ENCODE measurements at regions not wholly inside any gene's neighbourhood (a gene's known extent, or its start where the extent isn't known, plus 50 kb on each side); places are given as distances from the start of the nearest gene placed in this dataset.

- DNase-seq (ENCODE audit: low read depth, low spot score) (no peak), ATAC-seq (no peak)
- Histone ChIP-seq H3K9me3 (ENCODE audit: control insufficient read depth, insufficient read depth, low read depth, low read length) (no peaks in the 10 kb centered on the region), H3K27ac (ENCODE audit: low read length) (no peak overlapping the region), H3K27me3 (ENCODE audit: control insufficient read depth, insufficient read depth, low read length) (no peaks in the 10 kb centered on the region), H3K4me3 (ENCODE audit: low read depth in 2 of 2, low read length in 2 of 2) (no peak overlapping the region), H3K36me3 (ENCODE audit: control insufficient read depth, insufficient read depth, low read length) (no peaks in the 10 kb centered on the region), H3K4me1 (ENCODE audit: control insufficient read depth, insufficient read depth, low read length) (no peaks in the 10 kb centered on the region)
- in situ Hi-C loops (cut with HindIII; ENCODE audit: low pct_unique_long_range_greater_than_20kb, low sequenced_read_pairs) (no loop called here), intact Hi-C loops (cut with micrococcal nuclease; ENCODE audit: unreplicated experiment) (loop anchor here (10.0 kb wide), 1 partner anchor 192 kb away; no protein-coding TSS in a partner anchor)
- ChIA-PET CTCF (interaction anchor here (0.7 kb wide), 1 partner anchor 182 kb away, joined by 6 read pairs; no protein-coding TSS in a partner anchor), POLR2A (interaction anchor here (0.7 kb wide), 1 partner anchor 32 kb away, joined by 10 read pairs; no protein-coding TSS in a partner anchor)
- no peak for TF ChIP-seq SIN3A (IDR thresholded peaks at IDR 0.05; ENCODE audit: borderline replicate concordance, insufficient read depth, low read depth, low read length)
- TF ChIP-seq CTCF (IDR thresholded peaks at IDR 0.05), result no peak
- no peak for TF ChIP-seq REST (IDR thresholded peaks at IDR 0.05; ENCODE audit: insufficient read depth in 1 of 2, low read depth in 2 of 2, low read length in 1 of 2)
- TF ChIP-seq POLR2AphosphoS5 (IDR thresholded peaks at IDR 0.05; ENCODE audit: low read depth, low read length), result no peak
- no peak for TF ChIP-seq TCF7L2 (IDR thresholded peaks at IDR 0.05; ENCODE audit: low read depth, low read length)
- no TSS peak for BruUV-seq (replicated peaks)
These were observed 300.8 kb upstream of the ATP11B start for GRCh38 chr3:182492536-182492935.

- intact Hi-C loops (cut with micrococcal nuclease; ENCODE audit: unreplicated experiment) (no loop called here), in situ Hi-C loops (cut with HindIII; ENCODE audit: low pct_unique_long_range_greater_than_20kb, low sequenced_read_pairs) (no loop called here)
- DNase-seq (ENCODE audit: low read depth, low spot score) (no peak), ATAC-seq (no peak)
- Histone ChIP-seq H3K9me3 (ENCODE audit: control insufficient read depth, insufficient read depth, low read depth, low read length) (no peaks in the 10 kb centered on the region), H3K4me3 (ENCODE audit: low read depth in 2 of 2, low read length in 2 of 2) (no peak overlapping the region), H3K27ac (ENCODE audit: low read length) (no peak overlapping the region), H3K4me1 (ENCODE audit: control insufficient read depth, insufficient read depth, low read length) (no peaks in the 10 kb centered on the region), H3K27me3 (ENCODE audit: control insufficient read depth, insufficient read depth, low read length) (0 out of 2 replicates have a peak, but pooled peaks cover 5% of the 10 kb centered on the region), H3K36me3 (ENCODE audit: control insufficient read depth, insufficient read depth, low read length) (no peaks in the 10 kb centered on the region)
- TF ChIP-seq REST (IDR thresholded peaks at IDR 0.05; ENCODE audit: insufficient read depth in 1 of 2, low read depth in 2 of 2, low read length in 1 of 2) (no peak), SIN3A (IDR thresholded peaks at IDR 0.05; ENCODE audit: borderline replicate concordance, insufficient read depth, low read depth, low read length) (no peak), CTCF (IDR thresholded peaks at IDR 0.05) (no peak)
- ChIA-PET CTCF (interaction anchor here (0.7 kb wide), 1 partner anchor 231 kb away, joined by 5 read pairs; no protein-coding TSS in a partner anchor), POLR2A (interaction anchor here (0.6 kb wide), 1 partner anchor 425 kb away, joined by 4 read pairs; no protein-coding TSS in a partner anchor)
- BruUV-seq (replicated peaks), result no TSS peak
These were observed 293.0 kb upstream of the ATP11B start for GRCh38 chr3:182500289-182500688.

All from Panc1 (cell line).